Peyer's patch (tissue), 4 donors: ENCODE measurements at regions not wholly inside any gene's neighbourhood (a gene's known extent, or its start where the extent isn't known, plus 50 kb on each side); places are given as distances from the start of the nearest gene placed in this dataset.
A peak's percentile ranks its signal among the peaks of the same experiment; 100 is the strongest.

Experiments
- DNase-seq, 3 donors: peaks; one replicate each; pipeline ENCODE4 v3.0.0-alpha.2; 2017 to 2019
- H3K27ac ChIP-seq, 4 donors: fragments of 200-600 bp; sonication (generic); one replicate each; pipeline ENCODE4 v1.5.1; 2016 to 2019
- H3K27me3 ChIP-seq, 2 donors: fragments of 200-600 bp; sonication (generic); one replicate each; pipeline ENCODE4 v1.5.1; 2019
- H3K36me3 ChIP-seq, 3 donors: fragments of 200-600 bp; sonication (generic); one replicate each; pipeline ENCODE4 v1.5.1; 2016 to 2019
- H3K4me1 ChIP-seq, 4 donors: fragments of 200-600 bp; sonication (generic); one replicate each; pipeline ENCODE4 v1.5.1; 2016 to 2019
- H3K4me3 ChIP-seq, 4 donors: fragments of 200-600 bp; sonication (generic); 1 replicate in 3 of 4; 2 replicates in 1 of 4; pipeline ENCODE4 v1.5.1; 2016 to 2019; ENCODE audit warnings: mild to moderate bottlenecking in 1 of 4
- H3K9me3 ChIP-seq, 4 donors: fragments of 200-600 bp; sonication (generic); one replicate each; pipeline ENCODE4 v1.5.1; 2016 to 2019; ENCODE audit warnings: mild to moderate bottlenecking in 1 of 4
- POLR2A ChIP-seq, 2 donors: fragments of 450-650 bp; IDR thresholded peaks; one replicate each; pipeline ENCODE4 v1.5.1; 2017; ENCODE audit warnings: antibody characterized with exemption in 2 of 2, mild to moderate bottlenecking in 2 of 2, moderate library complexity in 2 of 2
- TF ChIP-seq, protein P1 (sequence below), 6 experiments: fragments of 450-650 bp in 4 of 6; fragments of 200-600 bp in 2 of 6; sonication (generic) in 1 of 6; IDR thresholded peaks; one replicate each; pipeline ENCODE4 v1.5.1; 2017 to 2019; ENCODE audit warnings: antibody characterized with exemption in 6 of 6, mild to moderate bottlenecking in 3 of 6, moderate library complexity in 1 of 6

DNA sequence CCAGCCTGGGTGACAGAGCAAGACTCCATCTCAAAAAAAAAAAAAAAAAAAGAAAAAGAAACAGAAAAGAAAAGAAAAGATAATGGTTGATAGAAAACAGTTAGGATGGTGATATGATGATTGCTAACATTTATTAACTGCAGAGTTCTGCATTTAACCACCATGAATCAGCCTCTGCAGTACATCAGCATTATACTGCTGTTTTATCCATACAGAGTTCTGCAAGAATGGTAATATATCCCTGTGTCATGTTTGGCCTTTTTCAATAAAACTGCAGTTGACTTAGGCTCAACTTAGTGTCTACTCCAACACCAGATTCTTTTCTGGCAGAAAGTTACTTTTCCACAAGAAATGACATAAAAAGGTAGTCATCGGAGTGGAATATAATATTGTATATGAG lies 62.6 kb downstream of the DUSP6 start:
- no peaks in the 10 kb centered on the region for H3K9me3 ChIP-seq
- no peak overlapping the region for H3K4me3 ChIP-seq
- no peak for DNase-seq
- no peaks in the 10 kb centered on the region for H3K4me1 ChIP-seq
- H3K27me3 ChIP-seq = no peaks in the 10 kb centered on the region
- no peaks in the 10 kb centered on the region for H3K36me3 ChIP-seq
- no peak overlapping the region for H3K27ac ChIP-seq
- no peak for TF ChIP-seq POLR2A (IDR thresholded peaks at IDR 0.05)
- TF ChIP-seq, protein P1, sequence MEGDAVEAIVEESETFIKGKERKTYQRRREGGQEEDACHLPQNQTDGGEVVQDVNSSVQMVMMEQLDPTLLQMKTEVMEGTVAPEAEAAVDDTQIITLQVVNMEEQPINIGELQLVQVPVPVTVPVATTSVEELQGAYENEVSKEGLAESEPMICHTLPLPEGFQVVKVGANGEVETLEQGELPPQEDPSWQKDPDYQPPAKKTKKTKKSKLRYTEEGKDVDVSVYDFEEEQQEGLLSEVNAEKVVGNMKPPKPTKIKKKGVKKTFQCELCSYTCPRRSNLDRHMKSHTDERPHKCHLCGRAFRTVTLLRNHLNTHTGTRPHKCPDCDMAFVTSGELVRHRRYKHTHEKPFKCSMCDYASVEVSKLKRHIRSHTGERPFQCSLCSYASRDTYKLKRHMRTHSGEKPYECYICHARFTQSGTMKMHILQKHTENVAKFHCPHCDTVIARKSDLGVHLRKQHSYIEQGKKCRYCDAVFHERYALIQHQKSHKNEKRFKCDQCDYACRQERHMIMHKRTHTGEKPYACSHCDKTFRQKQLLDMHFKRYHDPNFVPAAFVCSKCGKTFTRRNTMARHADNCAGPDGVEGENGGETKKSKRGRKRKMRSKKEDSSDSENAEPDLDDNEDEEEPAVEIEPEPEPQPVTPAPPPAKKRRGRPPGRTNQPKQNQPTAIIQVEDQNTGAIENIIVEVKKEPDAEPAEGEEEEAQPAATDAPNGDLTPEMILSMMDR (IDR thresholded peaks at IDR 0.05) = no peak

DNA sequence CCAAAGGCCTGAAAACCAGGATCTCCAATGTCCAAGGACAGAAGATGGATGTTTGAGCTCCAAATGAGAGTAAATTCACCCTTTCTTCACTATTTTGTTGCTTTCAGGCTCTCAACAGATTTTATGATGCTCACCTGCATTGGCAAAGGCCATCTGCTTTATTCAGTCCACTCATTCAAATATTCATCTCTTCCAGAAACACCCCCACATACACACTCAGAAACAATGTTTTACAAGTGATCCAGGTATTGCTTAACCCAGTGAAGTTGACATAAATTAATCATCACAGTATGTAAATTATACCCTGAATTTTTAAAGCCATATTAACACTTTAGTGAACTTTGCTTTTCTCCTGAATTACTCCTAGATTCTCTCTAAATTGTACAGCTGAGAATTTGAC lies 63.3 kb downstream of the DUSP6 start:
- Histone ChIP-seq H3K9me3 (no peaks in the 10 kb centered on the region), H3K4me1 (no peaks in the 10 kb centered on the region), H3K27ac (no peak overlapping the region), H3K36me3 (no peaks in the 10 kb centered on the region), H3K4me3 (no peak overlapping the region), H3K27me3 (no peaks in the 10 kb centered on the region)
- TF ChIP-seq, protein P1 (IDR thresholded peaks at IDR 0.05) = no peak
- TF ChIP-seq POLR2A (IDR thresholded peaks at IDR 0.05) = no peak
- no peak for DNase-seq

DNA sequence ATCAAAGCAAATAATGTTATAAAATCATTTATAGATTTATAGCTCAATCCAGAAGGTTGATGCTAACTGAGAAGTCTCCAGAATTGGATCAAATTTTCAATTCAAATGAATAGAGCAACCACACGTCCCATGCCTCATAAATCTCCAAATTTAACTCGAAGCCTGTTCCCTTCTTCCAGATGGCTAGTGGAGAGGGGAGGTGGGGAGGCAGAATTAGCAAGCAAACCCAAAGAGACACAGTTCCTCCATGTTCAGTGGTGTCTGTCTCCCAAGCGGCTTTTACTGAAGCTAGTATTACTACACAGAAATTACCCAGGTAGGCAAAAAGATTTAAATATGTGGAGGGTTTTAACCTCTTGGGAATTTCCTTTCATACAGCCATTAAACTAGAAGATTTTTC lies 65.8 kb downstream of the DUSP6 start:
- Histone ChIP-seq H3K4me3 (no peak overlapping the region), H3K9me3 (no peaks in the 10 kb centered on the region), H3K4me1 (no peaks in the 10 kb centered on the region), H3K27me3 (no peaks in the 10 kb centered on the region), H3K36me3 (no peaks in the 10 kb centered on the region), H3K27ac (no peak overlapping the region)
- no peak for TF ChIP-seq POLR2A (IDR thresholded peaks at IDR 0.05)
- TF ChIP-seq, protein P1 (IDR thresholded peaks at IDR 0.05) = no peak
- no peak for DNase-seq

DNA sequence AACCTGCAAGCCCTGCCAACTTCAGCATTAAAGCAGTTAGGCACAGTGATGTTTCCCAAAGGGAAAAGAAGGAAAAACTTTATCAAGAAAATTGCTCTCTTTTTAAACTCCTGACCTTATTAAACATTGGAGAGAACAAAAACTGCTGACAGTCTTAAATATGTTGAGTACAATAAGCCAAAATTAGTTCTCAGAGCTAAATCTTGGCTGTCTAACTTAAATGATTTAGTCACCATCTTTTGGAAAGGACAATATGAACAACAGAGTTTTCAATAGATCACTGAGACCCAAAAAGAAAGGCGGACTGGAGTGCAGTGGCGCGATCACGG lies 70.8 kb downstream of the DUSP6 start:
- no peaks in the 10 kb centered on the region for H3K4me1 ChIP-seq
- H3K36me3 ChIP-seq = no peaks in the 10 kb centered on the region
- DNase-seq = no peak
- no peak overlapping the region for H3K4me3 ChIP-seq
- no peak for TF ChIP-seq POLR2A (IDR thresholded peaks at IDR 0.05)
- H3K9me3 ChIP-seq = no peaks in the 10 kb centered on the region
- peak overlapping the region in 2 of 4 donors; percentile 9 to 42 for H3K27ac ChIP-seq
- no peaks in the 10 kb centered on the region for H3K27me3 ChIP-seq

DNA sequence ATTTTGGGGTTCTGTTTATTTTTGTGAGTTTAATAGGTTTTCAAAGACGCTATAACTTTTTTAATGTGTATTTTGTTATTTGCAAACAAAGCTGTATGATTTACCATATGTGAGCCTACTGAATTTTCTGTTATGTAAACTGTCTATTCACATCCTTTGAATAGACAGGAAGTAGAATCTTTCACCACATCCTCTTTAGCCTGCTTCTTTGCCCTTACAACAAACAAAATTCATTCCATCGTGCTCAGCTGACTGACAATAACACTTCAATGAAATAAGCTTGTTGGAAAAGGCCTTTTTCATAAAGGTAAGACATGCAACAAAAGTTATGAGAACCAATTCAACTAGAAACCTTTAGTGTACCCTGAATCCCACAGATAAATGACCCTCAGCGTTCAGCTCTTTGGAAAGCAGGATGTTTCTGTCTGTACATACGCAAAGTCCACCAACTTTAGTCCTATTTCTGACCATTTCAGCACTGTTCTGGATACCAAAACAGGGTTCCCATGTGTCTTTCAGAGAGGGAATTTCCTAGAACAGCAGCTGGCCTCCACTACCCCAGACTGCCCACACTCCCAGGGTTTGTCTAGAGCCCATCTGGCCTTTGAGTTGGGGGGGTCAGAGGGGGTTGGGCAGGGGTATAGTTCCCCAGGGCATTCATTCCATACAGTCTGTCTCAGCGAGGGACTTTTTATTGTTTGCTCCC lies 71.3 kb downstream of the DUSP6 start:
- H3K36me3 ChIP-seq = no peaks in the 10 kb centered on the region
- DNase-seq = no peak
- no peak overlapping the region for H3K4me3 ChIP-seq
- H3K27ac ChIP-seq = peak overlapping the region in 2 of 4 donors; percentile 9 to 42
- no peaks in the 10 kb centered on the region for H3K9me3 ChIP-seq
- H3K4me1 ChIP-seq = no peaks in the 10 kb centered on the region
- H3K27me3 ChIP-seq = no peaks in the 10 kb centered on the region
- TF ChIP-seq, protein P1 (IDR thresholded peaks at IDR 0.05) = no peak
- TF ChIP-seq POLR2A (IDR thresholded peaks at IDR 0.05) = no peak

DNA sequence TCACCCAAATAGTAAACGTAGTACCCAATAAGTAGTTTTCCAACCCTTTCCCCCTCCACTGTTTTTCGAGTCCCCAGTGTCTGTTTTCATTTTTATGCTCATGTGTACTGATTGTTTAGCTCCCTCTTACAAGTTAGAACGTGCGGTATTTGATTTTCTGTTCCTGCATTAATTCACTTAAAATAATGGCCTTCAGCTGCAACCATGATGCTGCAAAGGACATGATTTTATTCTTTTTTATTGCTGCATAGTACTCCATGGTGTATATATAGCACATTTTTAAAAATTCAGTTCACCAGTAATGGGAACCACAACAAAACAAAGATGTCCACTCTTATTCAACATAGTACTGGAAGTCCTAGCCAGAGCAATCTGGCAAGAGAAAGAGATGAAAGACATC lies 72.8 kb downstream of the DUSP6 start:
- Histone ChIP-seq H3K27ac (no peak overlapping the region), H3K4me1 (no peaks in the 10 kb centered on the region), H3K9me3 (no peaks in the 10 kb centered on the region), H3K36me3 (no peaks in the 10 kb centered on the region), H3K27me3 (no peaks in the 10 kb centered on the region), H3K4me3 (no peak overlapping the region)
- TF ChIP-seq, protein P1 (IDR thresholded peaks at IDR 0.05) = no peak
- no peak for TF ChIP-seq POLR2A (IDR thresholded peaks at IDR 0.05)
- no peak for DNase-seq
